ENCODE measurements at regions not wholly inside any gene's neighbourhood (a gene's known extent, or its start where the extent isn't known, plus 50 kb on each side); places are given as distances from the start of the nearest gene placed in this dataset.

GRCh38 chr2:204280262-204280668, 265.0 kb upstream of the PARD3B start (continued):
- TF ChIP-seq CSRNP1 (CRISPR knock-in tag; IDR thresholded peaks at IDR 0.05) (no peak), ZBTB34 (CRISPR knock-in tag; IDR thresholded peaks at IDR 0.05) (no peak), GABPB1 (CRISPR knock-in tag; IDR thresholded peaks at IDR 0.05) (no peak), MEF2D (CRISPR knock-in tag; IDR thresholded peaks at IDR 0.05) (no peak), ELK4 (CRISPR knock-in tag; IDR thresholded peaks at IDR 0.05; ENCODE audit: borderline replicate concordance) (no peak), NFAT5 (CRISPR knock-in tag; IDR thresholded peaks at IDR 0.05) (no peak), ZNF780A (CRISPR knock-in tag; IDR thresholded peaks at IDR 0.05) (no peak), ZNF10 (CRISPR knock-in tag; IDR thresholded peaks at IDR 0.05; ENCODE audit: borderline replicate concordance, low read depth) (no peak), ATF5 (CRISPR knock-in tag; IDR thresholded peaks at IDR 0.05; ENCODE audit: low read depth) (no peak), ZNF746 (CRISPR knock-in tag; IDR thresholded peaks at IDR 0.05) (no peak), BRCA1 (CRISPR knock-in tag; IDR thresholded peaks at IDR 0.05) (no peak)
